GM12864 (cell line): ENCODE measurements at regions not wholly inside any gene's neighbourhood (a gene's known extent, or its start where the extent isn't known, plus 50 kb on each side); places are given as distances from the start of the nearest gene placed in this dataset.

Source experiments
- DNase-seq: peaks from one replicate; pipeline ENCODE4 v3.0.0-alpha.2; 2011; ENCODE audit warnings: low read depth
- H3K4me3 ChIP-seq: 2 replicates; pipeline ENCODE4 v1.5.1; 2011; ENCODE audit warnings: mild to moderate bottlenecking, low read depth, low read length, control low read depth
- TF ChIP-seq, protein P1 (sequence below): IDR thresholded peaks from 2 replicates; pipeline ENCODE4 v1.5.1; 2011; ENCODE audit warnings: low read depth, mild to moderate bottlenecking, moderate library complexity, low read length, control low read depth, inconsistent platforms; ENCODE audit errors: missing control alignments

DNA sequence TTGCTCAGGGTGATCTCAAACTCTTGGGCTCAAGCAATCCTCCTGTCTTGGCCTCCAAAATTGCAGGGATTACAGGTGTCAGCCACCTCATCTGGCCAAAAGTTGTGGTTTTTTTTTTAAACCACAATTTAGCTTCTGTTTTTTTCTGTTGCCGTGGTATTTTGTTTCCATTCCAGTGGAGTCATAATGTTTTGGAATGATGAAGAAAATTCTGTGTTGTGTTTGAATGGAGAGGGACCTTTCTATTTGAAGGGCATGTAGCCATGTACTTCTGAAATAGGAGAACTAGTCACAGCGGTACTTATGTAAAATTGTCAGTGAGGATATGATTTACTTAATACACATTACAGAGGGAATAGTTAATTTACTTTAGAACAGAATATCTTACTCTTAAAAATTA, 201.3 kb downstream of the ARL4A start:
- TF ChIP-seq, protein P1, sequence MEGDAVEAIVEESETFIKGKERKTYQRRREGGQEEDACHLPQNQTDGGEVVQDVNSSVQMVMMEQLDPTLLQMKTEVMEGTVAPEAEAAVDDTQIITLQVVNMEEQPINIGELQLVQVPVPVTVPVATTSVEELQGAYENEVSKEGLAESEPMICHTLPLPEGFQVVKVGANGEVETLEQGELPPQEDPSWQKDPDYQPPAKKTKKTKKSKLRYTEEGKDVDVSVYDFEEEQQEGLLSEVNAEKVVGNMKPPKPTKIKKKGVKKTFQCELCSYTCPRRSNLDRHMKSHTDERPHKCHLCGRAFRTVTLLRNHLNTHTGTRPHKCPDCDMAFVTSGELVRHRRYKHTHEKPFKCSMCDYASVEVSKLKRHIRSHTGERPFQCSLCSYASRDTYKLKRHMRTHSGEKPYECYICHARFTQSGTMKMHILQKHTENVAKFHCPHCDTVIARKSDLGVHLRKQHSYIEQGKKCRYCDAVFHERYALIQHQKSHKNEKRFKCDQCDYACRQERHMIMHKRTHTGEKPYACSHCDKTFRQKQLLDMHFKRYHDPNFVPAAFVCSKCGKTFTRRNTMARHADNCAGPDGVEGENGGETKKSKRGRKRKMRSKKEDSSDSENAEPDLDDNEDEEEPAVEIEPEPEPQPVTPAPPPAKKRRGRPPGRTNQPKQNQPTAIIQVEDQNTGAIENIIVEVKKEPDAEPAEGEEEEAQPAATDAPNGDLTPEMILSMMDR, result no peak
- no peak for DNase-seq
- no peak overlapping the region for H3K4me3 ChIP-seq

DNA sequence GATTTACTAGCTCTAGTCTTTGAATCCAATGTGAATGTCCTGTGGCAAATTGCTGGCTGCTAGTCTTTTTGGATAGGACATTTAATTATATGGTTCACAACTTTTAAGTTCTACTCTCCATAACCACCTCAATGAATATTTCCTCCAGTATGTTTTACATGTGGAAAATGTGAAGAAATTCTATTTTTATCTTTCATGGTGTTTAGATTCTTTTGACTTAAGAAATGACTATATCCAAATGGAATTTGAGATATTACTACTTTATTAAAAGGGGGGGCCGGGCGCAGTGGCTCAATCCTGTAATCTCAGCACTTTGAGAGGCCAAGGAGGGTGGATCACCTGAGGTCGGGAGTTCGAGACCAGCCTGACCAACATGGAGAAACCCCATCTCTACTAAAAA, 202.0 kb downstream of the ARL4A start:
- DNase-seq, result no peak

DNA sequence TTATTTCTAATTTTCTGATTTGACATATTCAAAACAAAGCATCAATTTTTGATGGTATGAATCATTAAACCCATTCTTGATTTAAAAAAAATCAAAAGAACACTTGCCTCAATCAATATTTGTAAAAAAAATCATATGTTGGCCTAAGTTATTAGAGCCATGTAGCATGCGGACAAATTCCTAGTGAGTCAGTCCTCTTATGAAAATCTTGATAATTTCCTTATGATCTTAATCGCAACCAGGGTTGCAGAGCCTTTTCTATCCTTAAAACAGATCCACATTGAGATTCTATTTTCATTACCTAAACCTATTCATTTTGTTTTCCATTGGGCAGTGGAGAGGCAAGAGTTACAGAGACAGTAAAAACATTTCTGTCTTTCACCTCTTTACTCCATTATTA, 203.2 kb downstream of the ARL4A start:
- TF ChIP-seq, protein P1, result no peak
- DNase-seq, result no peak

More for the DNA sequence above, 202.0 kb downstream of the ARL4A start:
- no peak overlapping the region for H3K4me3 ChIP-seq
- TF ChIP-seq, protein P1, result no peak

DNA sequence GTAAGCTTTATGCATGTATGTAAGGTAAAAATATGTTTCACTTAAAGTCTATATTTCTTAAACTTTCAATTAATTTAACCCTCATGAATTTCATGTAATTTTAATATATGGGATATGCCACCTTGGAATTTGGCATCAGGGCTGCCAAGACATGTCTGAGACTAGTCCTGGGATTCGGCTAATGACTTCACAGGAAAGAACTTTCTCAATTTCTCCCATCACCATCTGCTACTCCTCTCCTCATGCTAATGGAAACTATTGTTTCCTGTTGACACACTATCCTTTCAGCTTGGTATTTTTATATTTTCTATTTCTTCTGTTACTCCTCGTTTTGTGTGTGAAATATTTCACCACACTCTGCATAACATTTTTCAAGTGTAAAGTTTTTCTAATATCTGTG, 205.9 kb downstream of the ARL4A start:
- H3K4me3 ChIP-seq, result no peak overlapping the region
- no peak for DNase-seq
- TF ChIP-seq, protein P1, result no peak

More for the DNA sequence above, 203.2 kb downstream of the ARL4A start:
- H3K4me3 ChIP-seq, result no peak overlapping the region

DNA sequence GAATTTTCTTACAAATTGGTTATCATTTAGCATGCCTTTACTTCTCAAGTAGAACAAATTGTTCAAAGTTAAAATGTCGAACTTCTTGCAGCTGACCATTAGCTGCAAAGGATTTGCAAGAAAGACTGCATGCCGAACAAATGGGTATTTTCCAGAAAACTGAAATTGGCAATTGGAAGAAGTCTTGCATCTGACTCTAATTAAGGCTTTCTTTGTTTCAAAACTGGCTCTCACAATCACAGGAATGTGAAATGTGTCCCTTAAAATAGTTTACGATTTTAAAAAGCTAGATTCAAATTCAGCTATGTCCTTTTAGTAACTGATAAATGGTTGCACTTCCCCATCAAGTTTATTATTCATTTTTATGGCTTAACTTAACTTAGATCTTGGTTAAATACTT, 207.9 kb downstream of the ARL4A start:
- no peak for DNase-seq

DNA sequence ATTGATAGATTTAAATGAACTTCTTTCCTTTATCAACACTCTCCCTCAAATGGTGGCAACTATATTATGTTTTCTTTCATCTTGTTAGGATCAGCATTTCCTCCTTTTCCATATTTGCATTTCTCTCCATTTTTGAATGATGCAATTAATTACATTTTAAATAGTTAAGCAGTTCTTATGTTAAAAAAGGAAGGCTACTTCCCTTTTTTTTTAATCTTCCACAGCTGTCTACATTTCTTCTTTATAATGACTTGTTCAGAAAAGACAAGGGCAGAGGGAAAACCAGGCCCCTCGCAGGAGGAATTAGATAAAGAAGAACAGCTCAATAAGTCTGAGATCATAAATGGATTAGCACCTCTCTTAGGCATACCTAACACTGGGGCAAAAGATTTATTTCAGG, 208.9 kb downstream of the ARL4A start:
- no peak overlapping the region for H3K4me3 ChIP-seq
- DNase-seq, result no peak
- TF ChIP-seq, protein P1, result no peak

More for the DNA sequence above, 207.9 kb downstream of the ARL4A start:
- no peak overlapping the region for H3K4me3 ChIP-seq
- TF ChIP-seq, protein P1, result no peak

DNA sequence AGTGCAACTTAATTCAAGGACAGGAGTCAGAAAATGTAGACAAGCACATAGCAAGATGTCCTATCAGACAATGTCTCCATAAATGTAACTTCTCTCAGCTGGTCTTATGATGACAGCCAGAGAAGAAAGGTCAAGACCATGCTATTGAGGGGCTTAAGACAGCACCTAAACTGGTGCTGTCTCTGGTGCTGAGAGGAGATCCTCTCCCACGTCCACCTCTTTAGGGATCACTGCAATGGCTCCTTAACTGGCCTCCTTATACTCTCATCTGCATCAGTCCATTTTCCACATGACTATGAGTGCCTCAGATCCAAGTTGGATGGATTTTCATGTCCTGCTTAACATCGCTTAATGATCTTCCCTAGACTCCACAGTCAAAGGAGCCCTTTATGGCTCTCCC, 210.6 kb downstream of the ARL4A start:
- TF ChIP-seq, protein P1, result no peak
- no peak for DNase-seq
- no peak overlapping the region for H3K4me3 ChIP-seq
